Duodenal mucosa (tissue), 2 donors: ENCODE measurements at regions not wholly inside any gene's neighbourhood (a gene's known extent, or its start where the extent isn't known, plus 50 kb on each side); places are given as distances from the start of the nearest gene placed in this dataset.

Source experiments
- H3K27ac ChIP-seq: one replicate; pipeline ENCODE4 v1.7.0; 2013; ENCODE audit warnings: low read depth, low read length
- H3K27me3 ChIP-seq, 2 donors: one replicate each; pipeline ENCODE4 v1.7.0; 2013; ENCODE audit warnings: low read length in 2 of 2, control low read depth in 1 of 2; ENCODE audit not compliant: insufficient read depth in 2 of 2, control insufficient read depth in 1 of 2
- H3K36me3 ChIP-seq, 2 donors: one replicate each; pipeline ENCODE4 v1.7.0; 2013; ENCODE audit warnings: low read length in 2 of 2, control low read depth in 1 of 2; ENCODE audit not compliant: insufficient read depth in 2 of 2, control insufficient read depth in 1 of 2
- H3K4me1 ChIP-seq, 2 donors: one replicate each; pipeline ENCODE4 v1.7.0; 2013; ENCODE audit warnings: low read length in 2 of 2, control low read depth in 1 of 2; ENCODE audit not compliant: insufficient read depth in 2 of 2, control insufficient read depth in 1 of 2
- H3K4me3 ChIP-seq, 2 donors: one replicate each; pipeline ENCODE4 v1.7.0; 2013; ENCODE audit warnings: low read length in 2 of 2, low read depth in 1 of 2
- H3K9ac ChIP-seq, 2 donors: one replicate each; pipeline ENCODE4 v1.7.0; 2013; ENCODE audit warnings: low read length in 2 of 2, low read depth in 1 of 2
- H3K9me3 ChIP-seq, 2 donors: one replicate each; pipeline ENCODE4 v1.7.0; 2013; ENCODE audit warnings: low read length in 2 of 2, control low read depth in 1 of 2; ENCODE audit not compliant: control insufficient read depth in 1 of 2

GRCh38 chr15:60195611-60196010 is 191.5 kb downstream of the FOXB1 start:
- H3K27me3 ChIP-seq, result peaks cover 17% of the 10 kb centered on the region in 2 donors
- no peak overlapping the region for H3K9ac ChIP-seq
- H3K36me3 ChIP-seq, result no peaks in the 10 kb centered on the region
- H3K27ac ChIP-seq, result no peak overlapping the region
- no peaks in the 10 kb centered on the region for H3K9me3 ChIP-seq
- H3K4me1 ChIP-seq, result no peaks in the 10 kb centered on the region
- H3K4me3 ChIP-seq, result no peak overlapping the region

GRCh38 chr15:60204131-60204885 is 193.5 kb downstream of the ANXA2 start:
- H3K4me3 ChIP-seq, result no peak overlapping the region
- H3K27me3 ChIP-seq, result peaks cover 2 to 19% of the 10 kb centered on the region in 2 donors
- H3K36me3 ChIP-seq, result no peaks in the 10 kb centered on the region
- H3K27ac ChIP-seq, result no peak overlapping the region
- no peaks in the 10 kb centered on the region for H3K4me1 ChIP-seq
- H3K9ac ChIP-seq, result no peak overlapping the region
- no peaks in the 10 kb centered on the region for H3K9me3 ChIP-seq

- Histone ChIP-seq H3K36me3 (no peaks in the 10 kb centered on the region), H3K9me3 (no peaks in the 10 kb centered on the region), H3K4me1 (no peaks in the 10 kb centered on the region), H3K27me3 (peaks cover 0 to 16% of the 10 kb centered on the region in 2 donors), H3K27ac (no peak overlapping the region), H3K9ac (no peak overlapping the region), H3K4me3 (no peak overlapping the region)
Observed at GRCh38 chr15:60208709-60209108, 189.1 kb downstream of the ANXA2 start.

- H3K27me3 ChIP-seq, result peaks cover 0 to 3% of the 10 kb centered on the region in 2 donors
- no peak overlapping the region for H3K27ac ChIP-seq
- H3K9me3 ChIP-seq, result no peaks in the 10 kb centered on the region
- H3K4me3 ChIP-seq, result no peak overlapping the region
- H3K36me3 ChIP-seq, result no peaks in the 10 kb centered on the region
- H3K4me1 ChIP-seq, result no peaks in the 10 kb centered on the region
- no peak overlapping the region for H3K9ac ChIP-seq
Observed at GRCh38 chr15:60212536-60212935, 185.2 kb downstream of the ANXA2 start.

- Histone ChIP-seq H3K9ac (no peak overlapping the region), H3K27ac (no peak overlapping the region), H3K36me3 (no peaks in the 10 kb centered on the region), H3K4me3 (no peak overlapping the region), H3K9me3 (no peaks in the 10 kb centered on the region), H3K4me1 (no peaks in the 10 kb centered on the region), H3K27me3 (peaks cover 0 to 3% of the 10 kb centered on the region in 2 donors)
Observed at GRCh38 chr15:60213377-60214000, 184.3 kb downstream of the ANXA2 start.

GRCh38 chr15:60214201-60214600 is 183.6 kb downstream of the ANXA2 start:
- Histone ChIP-seq H3K27ac (no peak overlapping the region), H3K4me1 (no peaks in the 10 kb centered on the region), H3K9me3 (no peaks in the 10 kb centered on the region), H3K36me3 (no peaks in the 10 kb centered on the region), H3K27me3 (peaks cover 0 to 3% of the 10 kb centered on the region in 2 donors), H3K9ac (no peak overlapping the region), H3K4me3 (no peak overlapping the region)

- H3K27me3 ChIP-seq, result peaks cover 2 to 3% of the 10 kb centered on the region in 2 donors
- no peaks in the 10 kb centered on the region for H3K4me1 ChIP-seq
- no peak overlapping the region for H3K4me3 ChIP-seq
- H3K36me3 ChIP-seq, result no peaks in the 10 kb centered on the region
- no peak overlapping the region for H3K27ac ChIP-seq
- no peak overlapping the region for H3K9ac ChIP-seq
- no peaks in the 10 kb centered on the region for H3K9me3 ChIP-seq
Observed at GRCh38 chr15:60215225-60215963, 182.4 kb downstream of the ANXA2 start.

GRCh38 chr15:60217161-60217560 is 180.6 kb downstream of the ANXA2 start:
- Histone ChIP-seq H3K4me1 (no peaks in the 10 kb centered on the region), H3K9me3 (no peaks in the 10 kb centered on the region), H3K27ac (no peak overlapping the region), H3K36me3 (no peaks in the 10 kb centered on the region), H3K27me3 (peaks cover 3 to 6% of the 10 kb centered on the region in 2 donors), H3K9ac (no peak overlapping the region), H3K4me3 (no peak overlapping the region)

- Histone ChIP-seq H3K4me1 (no peaks in the 10 kb centered on the region), H3K36me3 (no peaks in the 10 kb centered on the region), H3K9ac (no peak overlapping the region), H3K27ac (no peak overlapping the region), H3K27me3 (peaks cover 3 to 6% of the 10 kb centered on the region in 2 donors), H3K4me3 (no peak overlapping the region), H3K9me3 (no peaks in the 10 kb centered on the region)
Observed at GRCh38 chr15:60218256-60218655, 179.5 kb downstream of the ANXA2 start.

- no peak overlapping the region for H3K4me3 ChIP-seq
- no peaks in the 10 kb centered on the region for H3K4me1 ChIP-seq
- peaks cover 3 to 6% of the 10 kb centered on the region in 2 donors for H3K27me3 ChIP-seq
- no peaks in the 10 kb centered on the region for H3K36me3 ChIP-seq
- no peak overlapping the region for H3K9ac ChIP-seq
- no peak overlapping the region for H3K27ac ChIP-seq
- H3K9me3 ChIP-seq, result no peaks in the 10 kb centered on the region
Observed at GRCh38 chr15:60219866-60220265, 177.9 kb downstream of the ANXA2 start.
